Activated CD4-positive, alpha-beta T cell treated with anti-CD3 and anti-CD28 coated beads, Interleukin-2, amount 50 U/mL, for 4 hours (primary cell): ENCODE measurements at regions not wholly inside any gene's neighbourhood (a gene's known extent, or its start where the extent isn't known, plus 50 kb on each side); places are given as distances from the start of the nearest gene placed in this dataset.

Experiments used
- DNase-seq, 2 experiments: peaks; one replicate each; pipeline ENCODE4 v3.0.0-alpha.2; 2020

GRCh38 chr13:104422668-104423067, 1356.5 kb upstream of the SLC10A2 start:
- DNase-seq, result no peak

- DNase-seq, result no peak
Observed at GRCh38 chr13:104416973-104417372, 1350.8 kb upstream of the SLC10A2 start.

- DNase-seq, result no peak
Observed at GRCh38 chr13:104414771-104415170, 1348.6 kb upstream of the SLC10A2 start.

- no peak for DNase-seq
Observed at GRCh38 chr13:104414181-104414580, 1348.0 kb upstream of the SLC10A2 start.

- no peak for DNase-seq
Observed at GRCh38 chr13:104411141-104411765, 1345.0 kb upstream of the SLC10A2 start.

- DNase-seq, result no peak
Observed at GRCh38 chr13:104408733-104409132, 1342.5 kb upstream of the SLC10A2 start.

GRCh38 chr13:104404325-104404724, 1338.1 kb upstream of the SLC10A2 start:
- no peak for DNase-seq

- DNase-seq, result no peak
Observed at GRCh38 chr13:104389691-104390090, 1323.5 kb upstream of the SLC10A2 start.

GRCh38 chr13:104387510-104387909, 1321.3 kb upstream of the SLC10A2 start:
- DNase-seq, result no peak

GRCh38 chr13:104385404-104385803, 1319.2 kb upstream of the SLC10A2 start:
- no peak for DNase-seq

GRCh38 chr13:104382951-104383350, 1316.7 kb upstream of the SLC10A2 start:
- no peak for DNase-seq

GRCh38 chr13:104376588-104376987, 1310.4 kb upstream of the SLC10A2 start:
- DNase-seq, result no peak

GRCh38 chr13:104375614-104376013, 1309.4 kb upstream of the SLC10A2 start:
- no peak for DNase-seq

GRCh38 chr13:104372095-104372655, 1306.0 kb upstream of the SLC10A2 start:
- DNase-seq, result no peak

- no peak for DNase-seq
Observed at GRCh38 chr13:104365430-104365829, 1299.2 kb upstream of the SLC10A2 start.

- DNase-seq, result no peak
Observed at GRCh38 chr13:104357672-104358354, 1291.6 kb upstream of the SLC10A2 start.

- no peak for DNase-seq
Observed at GRCh38 chr13:104357174-104357573, 1291.0 kb upstream of the SLC10A2 start.

GRCh38 chr13:104355041-104355670, 1288.9 kb upstream of the SLC10A2 start:
- DNase-seq, result no peak

- DNase-seq, result no peak
Observed at GRCh38 chr13:104327211-104327610, 1261.0 kb upstream of the SLC10A2 start.

- DNase-seq, result no peak
Observed at GRCh38 chr13:104326523-104326922, 1260.3 kb upstream of the SLC10A2 start.

- no peak for DNase-seq
Observed at GRCh38 chr13:104321756-104322155, 1255.5 kb upstream of the SLC10A2 start.

- no peak for DNase-seq
Observed at GRCh38 chr13:104320446-104320845, 1254.2 kb upstream of the SLC10A2 start.

- no peak for DNase-seq
Observed at GRCh38 chr13:104318121-104318520, 1251.9 kb upstream of the SLC10A2 start.

GRCh38 chr13:104315606-104316005, 1249.4 kb upstream of the SLC10A2 start:
- no peak for DNase-seq
